HEK293T (cell line): ENCODE measurements at regions not wholly inside any gene's neighbourhood (a gene's known extent, or its start where the extent isn't known, plus 50 kb on each side); places are given as distances from the start of the nearest gene placed in this dataset.

Source experiments
- CTCF ChIA-PET: fragments of 350-600 bp; formaldehyde crosslinking; extraction: SDS; loops from one replicate; lab custom pipeline; 2021; ENCODE audit warnings: antibody characterized with exemption, inconsistent platforms; lab: Yijun Ruan, JAX
- POLR2A ChIA-PET: fragments of 350-600 bp; formaldehyde crosslinking; extraction: SDS; loops from one replicate; lab custom pipeline; 2020; ENCODE audit warnings: antibody characterized with exemption, inconsistent platforms; lab: Yijun Ruan, JAX
- DNase-seq: peaks from one replicate; pipeline ENCODE4 v3.0.0; 2012; ENCODE audit warnings: mixed read lengths; ENCODE audit errors: extremely low spot score
- ARNT ChIP-seq: fragments of 450-650 bp; IDR thresholded peaks from 2 replicates; pipeline ENCODE4 v1.6.1; 2017; ENCODE audit warnings: mild to moderate bottlenecking
- BHLHE40 ChIP-seq: fragments of 450-650 bp; IDR thresholded peaks from 2 replicates; pipeline ENCODE4 v1.6.1; 2016; ENCODE audit warnings: mild to moderate bottlenecking, moderate library complexity, borderline replicate concordance
- CTBP1 ChIP-seq: fragments of 450-650 bp; IDR thresholded peaks from 2 replicates; pipeline ENCODE4 v1.6.1; 2016; ENCODE audit warnings: borderline replicate concordance
- ELF4 ChIP-seq: fragments of 450-650 bp; IDR thresholded peaks from 2 replicates; pipeline ENCODE4 v1.6.1; 2017; ENCODE audit warnings: antibody characterized with exemption
- FOXA1 ChIP-seq: fragments of 450-650 bp; IDR thresholded peaks from 2 replicates; pipeline ENCODE4 v1.6.1; 2016; ENCODE audit warnings: mild to moderate bottlenecking
- FOXK2 ChIP-seq: fragments of 450-650 bp; IDR thresholded peaks from 2 replicates; pipeline ENCODE4 v1.6.1; 2016; ENCODE audit warnings: mild to moderate bottlenecking
- FOXM1 ChIP-seq: fragments of 450-650 bp; IDR thresholded peaks from 2 replicates; pipeline ENCODE4 v1.6.1; 2017; ENCODE audit warnings: mild to moderate bottlenecking, borderline replicate concordance
- HDGF ChIP-seq: fragments of 450-650 bp; IDR thresholded peaks from 2 replicates; pipeline ENCODE4 v1.6.1; 2017; ENCODE audit warnings: antibody characterized with exemption, borderline replicate concordance
- L3MBTL2 ChIP-seq: fragments of 450-650 bp; conservative IDR thresholded peaks from 2 replicates; pipeline ENCODE4 v1.6.1; 2016; ENCODE audit warnings: mild to moderate bottlenecking
- LEF1 ChIP-seq: fragments of 450-650 bp; IDR thresholded peaks from 2 replicates; pipeline ENCODE4 v1.6.1; 2017; ENCODE audit warnings: mild to moderate bottlenecking, borderline replicate concordance
- NFRKB ChIP-seq: fragments of 450-650 bp; IDR thresholded peaks from 2 replicates; pipeline ENCODE4 v1.6.1; 2016; ENCODE audit warnings: mild to moderate bottlenecking, moderate library complexity
- PKNOX1 ChIP-seq: fragments of 450-650 bp; IDR thresholded peaks from 2 replicates; pipeline ENCODE4 v1.6.1; 2016
- SP1 ChIP-seq: fragments of 450-650 bp; IDR thresholded peaks from 2 replicates; pipeline ENCODE4 v1.6.1; 2017
- SUZ12 ChIP-seq: fragments of 450-650 bp; IDR thresholded peaks from 2 replicates; pipeline ENCODE4 v1.6.1; 2016; ENCODE audit warnings: mild to moderate bottlenecking
- TARDBP ChIP-seq: fragments of 450-650 bp; IDR thresholded peaks from 2 replicates; pipeline ENCODE4 v1.6.1; 2016
- ZNF384 ChIP-seq: fragments of 450-650 bp; IDR thresholded peaks from 2 replicates; pipeline ENCODE4 v1.6.1; 2016

- POLR2A ChIA-PET: no interaction called here
- CTCF ChIA-PET: interaction anchor here (0.6 to 0.7 kb wide), 2 partner anchors 549 to 554 kb away, joined by 3 to 5 read pairs; no protein-coding TSS in a partner anchor
- no peak for TF ChIP-seq CTBP1
- no peak for TF ChIP-seq PKNOX1
- TF ChIP-seq FOXM1: no peak
- TF ChIP-seq NFRKB: no peak
- TF ChIP-seq ZNF384: no peak
- TF ChIP-seq ARNT: no peak
- no peak for TF ChIP-seq FOXK2
- no peak for TF ChIP-seq SP1
- no peak for TF ChIP-seq ELF4
- no peak for TF ChIP-seq SUZ12
- no peak for TF ChIP-seq HDGF
- TF ChIP-seq TARDBP: no peak
- no peak for TF ChIP-seq LEF1
- no peak for TF ChIP-seq FOXA1
- TF ChIP-seq BHLHE40: no peak
- TF ChIP-seq L3MBTL2: no peak
- DNase-seq: no peak
Observed at GRCh38 chr17:33523577-33523981, 230.5 kb upstream of the ASIC2 start.

DNA sequence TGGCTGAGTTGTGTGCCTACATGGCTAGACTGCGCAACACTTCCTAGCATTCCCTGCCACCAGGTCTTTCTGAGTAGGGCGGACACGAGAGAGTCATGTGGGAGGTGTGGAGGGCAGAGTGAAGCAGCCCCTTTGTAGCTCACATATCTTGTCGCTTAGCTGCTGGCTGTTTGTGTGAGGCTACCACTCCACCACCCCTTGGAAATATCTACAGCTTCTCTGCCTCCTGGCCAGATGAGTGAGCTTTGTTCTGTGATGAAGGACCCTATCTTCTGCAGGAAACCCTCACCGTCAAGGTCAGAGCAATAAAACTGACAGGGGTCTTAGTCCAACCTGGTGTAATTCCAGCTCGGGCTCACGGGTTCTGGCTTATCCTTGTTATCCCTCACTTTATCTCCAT is 232.1 kb upstream of the ASIC2 start:
- ChIA-PET POLR2A (no interaction called here), CTCF (no interaction called here)
- TF ChIP-seq FOXM1 (no peak), FOXK2 (no peak)

GRCh38 chr17:33526717-33527116 is 233.6 kb upstream of the ASIC2 start:
- POLR2A ChIA-PET: interaction anchor here (0.6 kb wide), 1 partner anchor 97 kb away, joined by 3 read pairs; no protein-coding TSS in a partner anchor

More for the DNA sequence above, 232.1 kb upstream of the ASIC2 start:
- no peak for DNase-seq

GRCh38 chr17:33527290-33527689 is 234.2 kb upstream of the ASIC2 start:
- TF ChIP-seq L3MBTL2: no peak
- TF ChIP-seq PKNOX1: no peak
- TF ChIP-seq FOXM1: no peak
- TF ChIP-seq BHLHE40: no peak
- TF ChIP-seq ELF4: no peak
- TF ChIP-seq ARNT: no peak
- no peak for TF ChIP-seq FOXA1
- TF ChIP-seq HDGF: no peak
- no peak for TF ChIP-seq TARDBP
- TF ChIP-seq NFRKB: no peak
- no peak for TF ChIP-seq SUZ12
- no peak for TF ChIP-seq CTBP1
- TF ChIP-seq SP1: no peak
- TF ChIP-seq LEF1: no peak
- TF ChIP-seq ZNF384: no peak
- no peak for TF ChIP-seq FOXK2
- CTCF ChIA-PET: no interaction called here
- POLR2A ChIA-PET: interaction anchor here (0.6 kb wide), 1 partner anchor 97 kb away, joined by 3 read pairs; no protein-coding TSS in a partner anchor

More at GRCh38 chr17:33526717-33527116, 233.6 kb upstream of the ASIC2 start:
- CTCF ChIA-PET: no interaction called here
- no peak for DNase-seq
- TF ChIP-seq ZNF384 (no peak), SUZ12 (no peak), PKNOX1 (no peak), TARDBP (no peak), L3MBTL2 (no peak), CTBP1 (no peak), SP1 (no peak), ELF4 (no peak), FOXM1 (no peak), NFRKB (no peak), BHLHE40 (no peak), ARNT (no peak), FOXK2 (no peak), LEF1 (no peak), FOXA1 (no peak), HDGF (no peak)

GRCh38 chr17:33528846-33529245 is 235.8 kb upstream of the ASIC2 start:
- ChIA-PET CTCF (no interaction called here), POLR2A (no interaction called here)
- no peak for TF ChIP-seq SUZ12
- TF ChIP-seq CTBP1: no peak
- TF ChIP-seq TARDBP: no peak
- no peak for TF ChIP-seq HDGF
- TF ChIP-seq L3MBTL2: no peak
- TF ChIP-seq FOXM1: no peak
- TF ChIP-seq BHLHE40: no peak
- TF ChIP-seq ELF4: no peak
- no peak for TF ChIP-seq FOXA1
- TF ChIP-seq NFRKB: no peak
- DNase-seq: no peak

More at GRCh38 chr17:33527290-33527689, 234.2 kb upstream of the ASIC2 start:
- DNase-seq: no peak

GRCh38 chr17:33529816-33530215 is 236.7 kb upstream of the ASIC2 start:
- POLR2A ChIA-PET: no interaction called here
- CTCF ChIA-PET: interaction anchor here (0.8 kb wide), 1 partner anchor 10 kb away, joined by 3 read pairs; no protein-coding TSS in a partner anchor
- TF ChIP-seq HDGF (no peak), ARNT (no peak), ELF4 (no peak), FOXK2 (no peak), NFRKB (no peak), ZNF384 (no peak), CTBP1 (no peak), BHLHE40 (no peak), FOXM1 (no peak), L3MBTL2 (no peak), SUZ12 (no peak), TARDBP (no peak)
- no peak for DNase-seq
